SK-N-SH (cell line): ENCODE measurements at regions not wholly inside any gene's neighbourhood (a gene's known extent, or its start where the extent isn't known, plus 50 kb on each side); places are given as distances from the start of the nearest gene placed in this dataset.

Experiments
- CTCF ChIA-PET: fragments of 300-600, 350-600 bp; formaldehyde crosslinking; extraction: SDS; loops from one replicate; lab custom pipeline; 2021; lab: Yijun Ruan, JAX
- POLR2A ChIA-PET: fragments of 350-600 bp; sonication (Branson Sonifier 250); formaldehyde crosslinking; extraction: SDS; loops from one replicate; lab custom pipeline; 2020; ENCODE audit warnings: antibody characterized with exemption, inconsistent platforms; lab: Yijun Ruan, JAX
- DNase-seq: peaks from one replicate; pipeline ENCODE4 v3.0.0; 2012
- H2AFZ ChIP-seq: fragments of 200-600 bp; sonication (generic); 2 replicates; pipeline ENCODE4 v1.8.1; 2016; ENCODE audit warnings: antibody characterized with exemption, mild to moderate bottlenecking, low read depth
- H3F3A ChIP-seq: fragments of 200-600 bp; sonication (generic); replicated peaks from 2 replicates; pipeline ENCODE3; 2016; ENCODE audit warnings: antibody characterized with exemption, mild to moderate bottlenecking; ENCODE audit not compliant: insufficient read depth
- H3K27ac ChIP-seq, 2 experiments: fragments of 200-500 bp in 1 of 2; fragments of 200-600 bp in 1 of 2; sonication (Bioruptor generic) in 1 of 2; sonication (generic), shearing (Covaris generic) in 1 of 2; 2 replicates each; pipeline versions ENCODE4 v1.5.1 to v1.6.1; 2014 to 2016; ENCODE audit warnings: low read depth in 2 of 2, inconsistent platforms in 1 of 2, low read length in 1 of 2, mild to moderate bottlenecking in 1 of 2, mixed read lengths in 1 of 2
- H3K27me3 ChIP-seq: fragments of 200-600 bp; sonication (generic), shearing (Covaris generic); 2 replicates; pipeline ENCODE4 v1.6.1; 2016; ENCODE audit warnings: mixed run types; ENCODE audit not compliant: insufficient read depth
- H3K36me3 ChIP-seq, 2 experiments: fragments of 200-500 bp in 1 of 2; fragments of 200-600 bp in 1 of 2; sonication (Bioruptor generic) in 1 of 2; sonication (generic) in 1 of 2; replicated peaks in 1 of 2; 2 replicates each; pipeline versions ENCODE3 to v1.5.1; 2014 to 2016; ENCODE audit warnings: low read length in 1 of 2, mild to moderate bottlenecking in 1 of 2; ENCODE audit not compliant: insufficient read depth in 2 of 2, control insufficient read depth in 1 of 2
- H3K4me1 ChIP-seq, 2 experiments: fragments of 200-500 bp in 1 of 2; fragments of 200-600 bp in 1 of 2; sonication (Bioruptor generic) in 1 of 2; sonication (generic), shearing (Covaris generic) in 1 of 2; 2 replicates each; pipeline versions ENCODE4 v1.5.1 to v1.6.1; 2014 to 2016; ENCODE audit warnings: low read depth in 1 of 2, low read length in 1 of 2, mixed run types in 1 of 2; ENCODE audit not compliant: insufficient read depth in 2 of 2, control insufficient read depth in 1 of 2
- H3K4me2 ChIP-seq: fragments of 200-600 bp; sonication (generic), shearing (Covaris generic); 2 replicates; pipeline ENCODE4 v1.6.1; 2017; ENCODE audit warnings: mixed run types
- H3K4me3 ChIP-seq, 2 experiments: fragments of 200-500 bp in 1 of 2; fragments of 200-600 bp in 1 of 2; sonication (Bioruptor generic) in 1 of 2; sonication (generic), shearing (Covaris generic) in 1 of 2; 2 replicates each; pipeline versions ENCODE4 v1.5.1 to v1.8.1; 2014 to 2016; ENCODE audit warnings: low read depth in 2 of 2, inconsistent platforms in 1 of 2, low read length in 1 of 2, mild to moderate bottlenecking in 1 of 2, mixed read lengths in 1 of 2, moderate library complexity in 1 of 2
- H3K79me2 ChIP-seq: fragments of 200-600 bp; sonication (generic); 2 replicates; pipeline ENCODE4 v1.8.1; 2017; ENCODE audit warnings: mild to moderate bottlenecking; ENCODE audit not compliant: insufficient read depth
- H3K9ac ChIP-seq: fragments of 200-600 bp; sonication (generic); 2 replicates; pipeline ENCODE4 v1.6.1; 2017; ENCODE audit warnings: mixed run types
- H3K9me2 ChIP-seq: fragments of 200-600 bp; sonication (generic); 2 replicates; pipeline ENCODE4 v1.6.1; 2017; ENCODE audit warnings: mixed run types
- H3K9me3 ChIP-seq: fragments of 200-600 bp; sonication (generic); 2 replicates; pipeline ENCODE4 v1.6.1; 2017; ENCODE audit warnings: mixed run types, mild to moderate bottlenecking, moderate library complexity
- H4K20me1 ChIP-seq: fragments of 200-600 bp; sonication (generic); 2 replicates; pipeline ENCODE4 v1.6.1; 2017; ENCODE audit warnings: mild to moderate bottlenecking, mixed run types; ENCODE audit not compliant: insufficient read depth
- CHD2 ChIP-seq: fragments of 150-350 bp; IDR thresholded peaks from 2 replicates; pipeline ENCODE4 v1.6.1; 2018; ENCODE audit warnings: low read length; ENCODE audit not compliant: partially characterized antibody
- CTCF ChIP-seq: fragments of 200-600 bp; sonication (generic); IDR thresholded peaks from 2 replicates; pipeline ENCODE4 v1.6.1; 2017; ENCODE audit warnings: antibody characterized with exemption, mild to moderate bottlenecking, moderate library complexity
- ELF1 ChIP-seq: IDR thresholded peaks from 2 replicates; pipeline ENCODE4 v1.4.0; 2012
- EP300 ChIP-seq, 2 experiments: IDR thresholded peaks; 2 replicates each; pipeline versions ENCODE4 v1.4.0 to v1.6.1; 2012; ENCODE audit warnings: borderline replicate concordance in 1 of 2, low read depth in 1 of 2, low read length in 1 of 2
- EZH2phosphoT487 ChIP-seq: fragments of 200-600 bp; sonication (generic); IDR thresholded peaks from 2 replicates; pipeline ENCODE4 v1.6.1; 2017; ENCODE audit warnings: low read depth, mixed run types, mild to moderate bottlenecking, antibody characterized with exemption, moderate library complexity, borderline replicate concordance
- FOSL2 ChIP-seq: IDR thresholded peaks from 2 replicates; pipeline ENCODE4 v1.4.0; 2012; ENCODE audit warnings: low read depth, mild to moderate bottlenecking, moderate library complexity, borderline replicate concordance
- FOXJ3 ChIP-seq: sonication (generic); formaldehyde crosslinking; IDR thresholded peaks from 2 replicates; pipeline ENCODE4 v1.5.1; 2020; ENCODE audit warnings: mild to moderate bottlenecking, missing genetic modification reagents
- GABPA ChIP-seq: IDR thresholded peaks from 2 replicates; pipeline ENCODE4 v1.4.0; 2012; ENCODE audit warnings: low read depth, mild to moderate bottlenecking
- JUND ChIP-seq: IDR thresholded peaks from 2 replicates; pipeline ENCODE4 v1.4.0; 2012
- MAX ChIP-seq: IDR thresholded peaks from 2 replicates; pipeline ENCODE4 v1.4.0; 2012; ENCODE audit warnings: low read depth
- MXI1 ChIP-seq: IDR thresholded peaks from 2 replicates; pipeline ENCODE4 v1.6.1; 2012; ENCODE audit warnings: mild to moderate bottlenecking, low read depth, low read length, improper control_type of control experiment
- SMC3 ChIP-seq: IDR thresholded peaks from 2 replicates; pipeline ENCODE4 v1.6.1; 2012; ENCODE audit warnings: low read depth, low read length, improper control_type of control experiment
- TCF12 ChIP-seq: IDR thresholded peaks from 2 replicates; pipeline ENCODE4 v1.4.0; 2012
- USF2 ChIP-seq: fragments of 150-350 bp; IDR thresholded peaks from 2 replicates; pipeline ENCODE4 v1.6.1; 2017; ENCODE audit warnings: antibody characterized with exemption, low read length, low read depth, borderline replicate concordance
- WGBS: methylation state at CpG from one replicate; pipeline ENCODE4 v1.1.6; 2017; ENCODE audit warnings: low lambda C conversion rate; 5-methylcytosine and 5-hydroxymethylcytosine counted together

- no peaks in the 10 kb centered on the region for H3F3A ChIP-seq
- no peak for DNase-seq
- peaks cover 4% of the 10 kb centered on the region; the same call in 1 of the 2 replicates for H3K9me2 ChIP-seq
- H3K79me2 ChIP-seq = no peaks in the 10 kb centered on the region
- TF ChIP-seq USF2 = no peak
- no peak for TF ChIP-seq ELF1
- TF ChIP-seq FOXJ3 (CRISPR knock-in tag) = no peak
- TF ChIP-seq MAX = no peak
- no peak for TF ChIP-seq GABPA
- TF ChIP-seq JUND = no peak
- no peak for TF ChIP-seq TCF12
- no peak for TF ChIP-seq FOSL2
- TF ChIP-seq SMC3 = no peak
- no peak for TF ChIP-seq MXI1
- no peak for TF ChIP-seq CTCF
- no peak for TF ChIP-seq EP300 (IDR thresholded peaks at IDR 0.05; ENCODE audit: borderline replicate concordance in 1 of 2, low read depth in 1 of 2, low read length in 1 of 2)
- TF ChIP-seq EZH2phosphoT487 = no peak
- no peak for TF ChIP-seq CHD2
- H3K4me2 ChIP-seq = no peak overlapping the region
- WGBS = under 1% methylated on average over 2 of the region's 2 CpGs
- no peaks in the 10 kb centered on the region for H3K9me3 ChIP-seq
- no peaks in the 10 kb centered on the region for H3K36me3 ChIP-seq
- ChIA-PET CTCF (interaction anchor here (0.8 to 2.8 kb wide), 2 partner anchors 16 to 307 kb away, joined by 3 to 22 read pairs; no protein-coding TSS in a partner anchor), POLR2A (no interaction called here)
- no peak overlapping the region for H2AFZ ChIP-seq
- H4K20me1 ChIP-seq = no peaks in the 10 kb centered on the region
- no peak overlapping the region for H3K9ac ChIP-seq
- no peaks in the 10 kb centered on the region for H3K4me1 ChIP-seq
- no peak overlapping the region for H3K27ac ChIP-seq
- H3K27me3 ChIP-seq = peaks cover 4% of the 10 kb centered on the region; the same call in 1 of the 2 replicates
- H3K4me3 ChIP-seq = no peak overlapping the region
These were observed 51.1 kb upstream of the MEOX2 start for GRCh38 chr7:15737601-15738000.
